GM12873 (cell line): ENCODE measurements at regions not wholly inside any gene's neighbourhood (a gene's known extent, or its start where the extent isn't known, plus 50 kb on each side); places are given as distances from the start of the nearest gene placed in this dataset.

Source experiments
- TF ChIP-seq, protein P1 (sequence below): IDR thresholded peaks from 2 replicates; pipeline ENCODE4 v1.5.1; 2012; ENCODE audit warnings: low read depth, mild to moderate bottlenecking, moderate library complexity, low read length, control low read depth; ENCODE audit not compliant: insufficient read depth; ENCODE audit errors: missing control alignments

- TF ChIP-seq, protein P1, sequence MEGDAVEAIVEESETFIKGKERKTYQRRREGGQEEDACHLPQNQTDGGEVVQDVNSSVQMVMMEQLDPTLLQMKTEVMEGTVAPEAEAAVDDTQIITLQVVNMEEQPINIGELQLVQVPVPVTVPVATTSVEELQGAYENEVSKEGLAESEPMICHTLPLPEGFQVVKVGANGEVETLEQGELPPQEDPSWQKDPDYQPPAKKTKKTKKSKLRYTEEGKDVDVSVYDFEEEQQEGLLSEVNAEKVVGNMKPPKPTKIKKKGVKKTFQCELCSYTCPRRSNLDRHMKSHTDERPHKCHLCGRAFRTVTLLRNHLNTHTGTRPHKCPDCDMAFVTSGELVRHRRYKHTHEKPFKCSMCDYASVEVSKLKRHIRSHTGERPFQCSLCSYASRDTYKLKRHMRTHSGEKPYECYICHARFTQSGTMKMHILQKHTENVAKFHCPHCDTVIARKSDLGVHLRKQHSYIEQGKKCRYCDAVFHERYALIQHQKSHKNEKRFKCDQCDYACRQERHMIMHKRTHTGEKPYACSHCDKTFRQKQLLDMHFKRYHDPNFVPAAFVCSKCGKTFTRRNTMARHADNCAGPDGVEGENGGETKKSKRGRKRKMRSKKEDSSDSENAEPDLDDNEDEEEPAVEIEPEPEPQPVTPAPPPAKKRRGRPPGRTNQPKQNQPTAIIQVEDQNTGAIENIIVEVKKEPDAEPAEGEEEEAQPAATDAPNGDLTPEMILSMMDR: no peak
Observed at GRCh38 chr6:86558318-86558717, 379.0 kb upstream of the HTR1E start.

DNA sequence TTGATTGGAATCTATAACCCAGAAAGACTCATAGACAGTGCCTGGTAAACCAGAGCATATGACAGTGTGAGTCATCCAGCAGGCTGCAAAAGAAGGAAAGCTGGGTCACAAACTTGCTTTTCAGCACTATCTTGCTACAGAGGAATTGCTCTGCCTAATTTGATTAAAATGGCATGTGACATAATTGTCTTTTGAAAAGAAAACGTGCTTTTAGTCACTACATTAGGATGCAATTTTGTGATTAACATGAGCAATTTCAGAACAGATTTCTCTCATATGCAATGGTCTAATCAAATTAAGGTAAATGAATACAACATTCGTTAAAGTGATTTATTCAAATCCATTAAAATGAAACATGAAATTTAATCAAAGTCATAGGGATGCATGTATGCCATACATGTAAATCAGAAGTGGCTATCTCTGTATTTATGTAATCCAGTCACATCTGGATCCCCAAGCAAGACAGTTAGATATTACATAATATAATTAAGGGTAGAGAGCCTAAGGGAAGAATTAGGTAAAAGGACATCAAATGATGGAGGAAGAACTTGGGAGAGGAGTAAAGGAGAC is 400.0 kb upstream of the HTR1E start:
- TF ChIP-seq, protein P1: no peak

DNA sequence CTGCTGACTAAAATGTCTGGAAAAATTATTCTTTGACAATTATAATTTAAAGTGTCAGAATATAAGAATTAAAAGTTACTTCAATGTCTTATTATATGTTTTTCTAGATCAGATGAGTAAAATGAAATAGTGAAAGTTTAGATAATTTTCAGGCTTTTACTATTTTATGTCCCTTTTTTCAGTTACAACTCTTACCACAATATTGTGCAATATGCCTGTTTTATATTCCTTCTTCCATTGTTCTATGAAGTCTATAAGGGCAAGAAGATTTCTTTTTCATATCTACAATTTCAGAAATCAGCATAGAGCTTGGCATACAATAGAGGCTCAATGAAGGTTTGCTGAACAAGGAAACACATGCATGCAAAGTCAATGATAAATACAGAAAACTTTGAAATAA is 401.2 kb upstream of the HTR1E start:
- TF ChIP-seq, protein P1: no peak

- TF ChIP-seq, protein P1: no peak
Observed at GRCh38 chr6:86535100-86535499, 402.2 kb upstream of the HTR1E start.

DNA sequence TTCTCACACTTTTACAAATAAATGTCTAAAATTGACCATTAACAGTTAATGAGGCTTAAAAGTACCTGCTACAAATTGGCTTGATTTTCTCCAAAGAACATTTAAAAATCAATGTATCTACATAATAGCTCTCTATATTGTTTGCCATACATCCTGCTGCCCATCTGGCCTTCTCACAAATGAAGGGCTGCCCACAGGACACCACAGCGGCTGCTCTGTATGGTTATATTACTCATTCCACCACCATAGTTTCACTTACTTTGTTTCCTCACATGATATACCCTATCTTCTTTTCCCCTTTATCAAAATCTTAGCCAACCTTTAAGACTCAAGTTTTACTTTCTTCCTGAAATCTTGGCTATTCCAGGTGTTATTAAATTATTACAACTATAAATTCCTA is 407.7 kb upstream of the HTR1E start:
- TF ChIP-seq, protein P1: no peak

DNA sequence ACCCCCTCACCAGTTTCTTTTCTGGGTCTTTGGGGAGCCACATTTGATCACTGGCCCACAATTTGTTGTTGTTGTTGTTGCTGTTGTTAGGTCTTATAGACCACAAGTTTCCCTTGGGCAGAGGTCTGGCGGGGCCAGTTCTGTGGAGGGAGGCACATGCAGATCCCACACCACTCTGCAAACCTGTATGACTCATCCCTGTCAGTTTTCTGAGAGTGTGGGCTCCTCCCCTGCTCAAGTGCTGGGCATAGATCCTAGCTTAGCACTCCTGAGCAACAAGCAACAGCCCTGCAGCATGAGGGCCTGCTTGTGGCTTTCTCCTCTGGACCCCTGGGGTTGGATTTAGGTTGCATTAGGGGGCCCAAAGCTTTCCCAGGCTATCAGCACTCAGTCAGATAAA is 411.1 kb upstream of the HTR1E start:
- TF ChIP-seq, protein P1: no peak

DNA sequence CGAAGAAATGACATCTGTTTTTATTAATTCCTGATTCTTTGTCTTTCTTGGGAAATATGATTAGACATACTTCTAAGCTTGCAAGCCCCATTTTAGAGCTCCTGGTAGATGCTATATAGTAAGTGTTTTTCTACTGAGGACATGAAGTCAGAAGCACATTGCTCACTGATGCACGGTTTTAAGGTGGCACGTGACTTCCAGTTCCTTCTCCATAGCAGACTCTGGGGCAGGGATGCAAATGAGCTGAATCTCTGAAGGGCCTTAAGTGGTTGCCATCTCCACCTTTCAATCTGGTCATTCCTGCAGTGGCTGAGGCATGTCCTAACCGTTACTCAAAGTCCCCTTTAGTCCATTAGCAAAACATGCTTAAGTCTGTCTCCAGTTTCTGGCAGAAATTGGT is 421.2 kb upstream of the HTR1E start:
- TF ChIP-seq, protein P1: no peak
